Hepatocyte (in vitro differentiated cells): ENCODE measurements at regions not wholly inside any gene's neighbourhood (a gene's known extent, or its start where the extent isn't known, plus 50 kb on each side); places are given as distances from the start of the nearest gene placed in this dataset.

ENCODE experiments used
- DNase-seq: peaks from one replicate; pipeline ENCODE4 v3.0.0-alpha.2; 2016; ENCODE audit warnings: low spot score
- H2AFZ ChIP-seq: fragments of 200-600 bp; sonication (generic); 2 replicates; pipeline ENCODE4 v1.6.0; 2016; ENCODE audit warnings: antibody characterized with exemption, mild to moderate bottlenecking
- H3K27ac ChIP-seq: fragments of 200-600 bp; sonication (generic); 2 replicates; pipeline ENCODE4 v1.5.1; 2016; ENCODE audit warnings: mild to moderate bottlenecking
- H3K27me3 ChIP-seq: fragments of 200-600 bp; sonication (generic); 2 replicates; pipeline ENCODE4 v1.6.1; 2016
- H3K36me3 ChIP-seq: fragments of 200-600 bp; sonication (generic); replicated peaks from 2 replicates; pipeline ENCODE4 v1.5.1; 2016; ENCODE audit warnings: low read depth; ENCODE audit not compliant: insufficient read depth
- H3K4me1 ChIP-seq: fragments of 200-600 bp; sonication (generic); 2 replicates; pipeline ENCODE4 v1.5.1; 2016; ENCODE audit warnings: mild to moderate bottlenecking, moderate library complexity; ENCODE audit not compliant: insufficient read depth
- H3K4me2 ChIP-seq: fragments of 200-600 bp; sonication (generic); 2 replicates; pipeline ENCODE4 v1.6.0; 2016
- H3K4me3 ChIP-seq: fragments of 200-600 bp; sonication (generic); 2 replicates; pipeline ENCODE4 v1.5.1; 2016; ENCODE audit warnings: mild to moderate bottlenecking
- H3K79me2 ChIP-seq: fragments of 200-600 bp; sonication (generic); 2 replicates; pipeline ENCODE4 v1.6.0; 2017; ENCODE audit warnings: mild to moderate bottlenecking
- H3K9me2 ChIP-seq: fragments of 200-600 bp; sonication (generic); replicated peaks from 2 replicates; pipeline ENCODE4 v1.6.0; 2017; ENCODE audit warnings: mild to moderate bottlenecking; ENCODE audit not compliant: insufficient read depth
- H3K9me3 ChIP-seq: fragments of 200-600 bp; sonication (generic); 2 replicates; pipeline ENCODE4 v1.5.1; 2016; ENCODE audit warnings: low read depth, mild to moderate bottlenecking
- H4K20me1 ChIP-seq: fragments of 200-600 bp; sonication (generic); 2 replicates; pipeline ENCODE4 v1.6.0; 2016; ENCODE audit warnings: mild to moderate bottlenecking; ENCODE audit not compliant: insufficient read depth, poor library complexity, severe bottlenecking
- EZH2 ChIP-seq: fragments of 200-600 bp; sonication (generic); IDR thresholded peaks from 2 replicates; pipeline ENCODE4 v1.6.1; 2016; ENCODE audit warnings: antibody characterized with exemption, mild to moderate bottlenecking, borderline replicate concordance
- EZH2phosphoT487 ChIP-seq: fragments of 200-600 bp; sonication (generic); IDR thresholded peaks from one replicate; pipeline ENCODE4 v1.6.1; 2018; ENCODE audit warnings: antibody characterized with exemption, mild to moderate bottlenecking, low read depth, moderate library complexity; ENCODE audit not compliant: unreplicated experiment, severe bottlenecking
- WGBS: methylation state at CpG from one replicate; pipeline ENCODE4 v1.1.6; 2016; ENCODE audit warnings: low lambda C conversion rate; ENCODE audit errors: missing lambda C conversion rate; 5-methylcytosine and 5-hydroxymethylcytosine counted together
- TF ChIP-seq, protein P1 (sequence below): fragments of 200-600 bp; sonication (generic); IDR thresholded peaks from 2 replicates; pipeline ENCODE4 v1.5.1; 2016; ENCODE audit warnings: antibody characterized with exemption, mild to moderate bottlenecking; ENCODE audit not compliant: poor library complexity

GRCh38 chr2:12607971-12608370 lies 108.8 kb upstream of the TRIB2 start:
- DNase-seq = no peak
- WGBS = 96% methylated on average over 3 of the region's 3 CpGs
- Histone ChIP-seq H3K27ac (no peak overlapping the region), H3K4me3 (no peak overlapping the region), H2AFZ (no peak overlapping the region), H3K27me3 (no peaks in the 10 kb centered on the region), H3K4me1 (peaks cover 9% of the 10 kb centered on the region), H3K9me2 (no peaks in the 10 kb centered on the region), H3K36me3 (no peaks in the 10 kb centered on the region), H3K9me3 (no peaks in the 10 kb centered on the region), H3K79me2 (no peaks in the 10 kb centered on the region), H3K4me2 (no peak overlapping the region), H4K20me1 (no peaks in the 10 kb centered on the region)
- TF ChIP-seq EZH2phosphoT487 (no peak), EZH2 (no peak)
- TF ChIP-seq, protein P1, sequence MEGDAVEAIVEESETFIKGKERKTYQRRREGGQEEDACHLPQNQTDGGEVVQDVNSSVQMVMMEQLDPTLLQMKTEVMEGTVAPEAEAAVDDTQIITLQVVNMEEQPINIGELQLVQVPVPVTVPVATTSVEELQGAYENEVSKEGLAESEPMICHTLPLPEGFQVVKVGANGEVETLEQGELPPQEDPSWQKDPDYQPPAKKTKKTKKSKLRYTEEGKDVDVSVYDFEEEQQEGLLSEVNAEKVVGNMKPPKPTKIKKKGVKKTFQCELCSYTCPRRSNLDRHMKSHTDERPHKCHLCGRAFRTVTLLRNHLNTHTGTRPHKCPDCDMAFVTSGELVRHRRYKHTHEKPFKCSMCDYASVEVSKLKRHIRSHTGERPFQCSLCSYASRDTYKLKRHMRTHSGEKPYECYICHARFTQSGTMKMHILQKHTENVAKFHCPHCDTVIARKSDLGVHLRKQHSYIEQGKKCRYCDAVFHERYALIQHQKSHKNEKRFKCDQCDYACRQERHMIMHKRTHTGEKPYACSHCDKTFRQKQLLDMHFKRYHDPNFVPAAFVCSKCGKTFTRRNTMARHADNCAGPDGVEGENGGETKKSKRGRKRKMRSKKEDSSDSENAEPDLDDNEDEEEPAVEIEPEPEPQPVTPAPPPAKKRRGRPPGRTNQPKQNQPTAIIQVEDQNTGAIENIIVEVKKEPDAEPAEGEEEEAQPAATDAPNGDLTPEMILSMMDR = no peak

- Histone ChIP-seq H3K27me3 (no peaks in the 10 kb centered on the region), H3K9me3 (no peaks in the 10 kb centered on the region), H3K4me1 (peaks cover 9% of the 10 kb centered on the region), H3K4me3 (no peak overlapping the region), H3K4me2 (no peak overlapping the region), H4K20me1 (no peaks in the 10 kb centered on the region), H3K79me2 (no peaks in the 10 kb centered on the region), H3K36me3 (no peaks in the 10 kb centered on the region), H2AFZ (no peak overlapping the region), H3K9me2 (no peaks in the 10 kb centered on the region), H3K27ac (no peak overlapping the region)
- DNase-seq = no peak
- TF ChIP-seq EZH2 (no peak), EZH2phosphoT487 (no peak)
- TF ChIP-seq, protein P1 = no peak
Measured at GRCh38 chr2:12610314-12610713, 106.4 kb upstream of the TRIB2 start.

GRCh38 chr2:12612168-12612567 lies 104.6 kb upstream of the TRIB2 start:
- Histone ChIP-seq H3K9me2 (no peaks in the 10 kb centered on the region), H3K9me3 (no peaks in the 10 kb centered on the region), H3K4me1 (no peaks in the 10 kb centered on the region), H3K27me3 (no peaks in the 10 kb centered on the region), H3K4me3 (no peak overlapping the region), H3K79me2 (no peaks in the 10 kb centered on the region), H4K20me1 (no peaks in the 10 kb centered on the region), H3K27ac (no peak overlapping the region), H3K4me2 (no peak overlapping the region), H2AFZ (no peak overlapping the region), H3K36me3 (no peaks in the 10 kb centered on the region)
- 90% methylated on average over 2 of the region's 2 CpGs for WGBS
- DNase-seq = no peak
- TF ChIP-seq EZH2phosphoT487 (no peak), EZH2 (no peak)
- TF ChIP-seq, protein P1 = no peak

- Histone ChIP-seq H3K27me3 (no peaks in the 10 kb centered on the region), H3K9me2 (no peaks in the 10 kb centered on the region), H3K4me2 (no peak overlapping the region), H3K4me1 (no peaks in the 10 kb centered on the region), H3K9me3 (no peaks in the 10 kb centered on the region), H3K79me2 (no peaks in the 10 kb centered on the region), H2AFZ (no peak overlapping the region), H3K4me3 (no peak overlapping the region), H4K20me1 (no peaks in the 10 kb centered on the region), H3K36me3 (no peaks in the 10 kb centered on the region), H3K27ac (no peak overlapping the region)
- 75% methylated on average over 2 of the region's 2 CpGs for WGBS
- DNase-seq = no peak
- TF ChIP-seq EZH2phosphoT487 = no peak
- TF ChIP-seq, protein P1 = no peak
- TF ChIP-seq EZH2 = no peak
Measured at GRCh38 chr2:12612671-12613070, 104.1 kb upstream of the TRIB2 start.
